IMR-90 (cell line): ENCODE measurements at regions not wholly inside any gene's neighbourhood (a gene's known extent, or its start where the extent isn't known, plus 50 kb on each side); places are given as distances from the start of the nearest gene placed in this dataset.

ENCODE experiments used
- BHLHE40 ChIP-seq: fragments of 150-350 bp; IDR thresholded peaks from 2 replicates; pipeline ENCODE4 v1.6.1; 2016; ENCODE audit warnings: mild to moderate bottlenecking, low read depth, low read length
- CEBPB ChIP-seq: IDR thresholded peaks from 2 replicates; pipeline ENCODE4 v1.6.1; 2012; ENCODE audit warnings: low read depth, low read length, improper control_type of control experiment
- CHD1 ChIP-seq: IDR thresholded peaks from 2 replicates; pipeline ENCODE4 v1.6.1; 2012; ENCODE audit warnings: low read depth, low read length, improper control_type of control experiment
- FOS ChIP-seq: fragments of 150-350 bp; IDR thresholded peaks from 2 replicates; pipeline ENCODE4 v1.6.1; 2016; ENCODE audit warnings: low read depth, low read length
- MAFK ChIP-seq: IDR thresholded peaks from 2 replicates; pipeline ENCODE4 v1.6.1; 2012; ENCODE audit warnings: low read depth, low read length, improper control_type of control experiment
- MAZ ChIP-seq: IDR thresholded peaks from 2 replicates; pipeline ENCODE4 v1.6.1; 2012; ENCODE audit warnings: low read depth, mild to moderate bottlenecking, low read length, improper control_type of control experiment, moderate library complexity, borderline replicate concordance
- MXI1 ChIP-seq: IDR thresholded peaks from 2 replicates; pipeline ENCODE4 v1.6.1; 2012; ENCODE audit warnings: low read depth, mild to moderate bottlenecking, low read length, moderate library complexity, borderline replicate concordance
- POLR2A ChIP-seq: IDR thresholded peaks from 2 replicates; pipeline ENCODE4 v1.6.1; 2012; ENCODE audit warnings: mild to moderate bottlenecking, low read depth, low read length
- RAD21 ChIP-seq: IDR thresholded peaks from 2 replicates; pipeline ENCODE4 v1.6.1; 2012; ENCODE audit warnings: low read length, improper control_type of control experiment
- RFX5 ChIP-seq: IDR thresholded peaks from 2 replicates; pipeline ENCODE4 v1.8.0; 2012; ENCODE audit warnings: low read depth, mild to moderate bottlenecking, low read length, moderate library complexity
- SMC3 ChIP-seq: fragments of 150-350 bp; IDR thresholded peaks from 2 replicates; pipeline ENCODE4 v1.6.1; 2016; ENCODE audit warnings: low read depth, mild to moderate bottlenecking, antibody characterized with exemption, low read length, moderate library complexity
- USF2 ChIP-seq: fragments of 150-350 bp; IDR thresholded peaks from 2 replicates; pipeline ENCODE4 v1.6.1; 2017; ENCODE audit warnings: mild to moderate bottlenecking, antibody characterized with exemption, low read length, low read depth
- TF ChIP-seq, protein P1 (sequence below): conservative IDR thresholded peaks from 2 replicates; pipeline ENCODE4 v1.5.1; 2012; ENCODE audit warnings: mild to moderate bottlenecking, low read depth, low read length, improper control_type of control experiment

DNA sequence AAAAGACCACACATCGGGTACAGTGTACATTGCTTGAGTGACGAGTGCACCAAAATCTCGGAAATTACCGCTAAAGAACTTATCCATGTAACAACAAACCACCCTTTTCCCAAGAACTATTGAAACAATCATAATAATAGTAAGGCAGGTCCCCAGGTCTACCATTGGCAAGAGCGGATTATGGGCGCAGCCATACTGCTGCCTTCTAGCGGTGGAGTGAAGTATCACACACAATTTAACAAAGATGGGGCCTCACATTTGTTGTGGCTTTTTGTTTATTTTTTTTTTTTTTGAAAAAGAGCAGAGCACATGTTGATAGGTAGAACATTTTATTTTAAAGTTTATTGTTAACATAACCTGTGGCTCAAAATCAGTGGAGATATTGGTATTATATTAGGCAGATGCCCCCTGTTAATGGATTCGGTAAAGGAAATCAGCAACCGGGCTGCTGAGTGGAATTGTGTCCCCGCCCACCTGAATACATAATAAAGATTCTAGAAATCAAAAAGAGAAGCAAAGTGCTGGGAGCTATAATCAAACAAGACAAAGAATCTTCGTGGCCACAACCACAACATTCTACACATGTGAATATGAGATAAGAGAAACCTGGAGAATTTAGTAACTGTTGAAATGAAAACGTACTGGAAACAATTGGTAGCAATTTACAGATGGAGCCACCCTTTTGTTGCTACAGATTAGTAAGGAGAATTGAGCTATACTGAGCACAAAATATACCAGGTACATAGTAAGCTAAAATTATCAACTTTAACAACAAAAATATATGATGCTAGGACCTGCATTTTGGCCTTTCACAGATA, 94.2 kb upstream of the EXOC2 start:
- TF ChIP-seq USF2 (no peak), FOS (no peak), MXI1 (no peak), SMC3 (peak; percentile 46), BHLHE40 (no peak), CEBPB (no peak), RFX5 (no peak), POLR2A (no peak), MAFK (no peak), RAD21 (peak; percentile 44), MAZ (no peak), CHD1 (no peak)
- TF ChIP-seq, protein P1, sequence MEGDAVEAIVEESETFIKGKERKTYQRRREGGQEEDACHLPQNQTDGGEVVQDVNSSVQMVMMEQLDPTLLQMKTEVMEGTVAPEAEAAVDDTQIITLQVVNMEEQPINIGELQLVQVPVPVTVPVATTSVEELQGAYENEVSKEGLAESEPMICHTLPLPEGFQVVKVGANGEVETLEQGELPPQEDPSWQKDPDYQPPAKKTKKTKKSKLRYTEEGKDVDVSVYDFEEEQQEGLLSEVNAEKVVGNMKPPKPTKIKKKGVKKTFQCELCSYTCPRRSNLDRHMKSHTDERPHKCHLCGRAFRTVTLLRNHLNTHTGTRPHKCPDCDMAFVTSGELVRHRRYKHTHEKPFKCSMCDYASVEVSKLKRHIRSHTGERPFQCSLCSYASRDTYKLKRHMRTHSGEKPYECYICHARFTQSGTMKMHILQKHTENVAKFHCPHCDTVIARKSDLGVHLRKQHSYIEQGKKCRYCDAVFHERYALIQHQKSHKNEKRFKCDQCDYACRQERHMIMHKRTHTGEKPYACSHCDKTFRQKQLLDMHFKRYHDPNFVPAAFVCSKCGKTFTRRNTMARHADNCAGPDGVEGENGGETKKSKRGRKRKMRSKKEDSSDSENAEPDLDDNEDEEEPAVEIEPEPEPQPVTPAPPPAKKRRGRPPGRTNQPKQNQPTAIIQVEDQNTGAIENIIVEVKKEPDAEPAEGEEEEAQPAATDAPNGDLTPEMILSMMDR = peak; percentile 44
